ENCODE measurements at regions not wholly inside any gene's neighbourhood (a gene's known extent, or its start where the extent isn't known, plus 50 kb on each side); places are given as distances from the start of the nearest gene placed in this dataset.

GRCh38 chr2:108161298-108161697, 78.5 kb upstream of the SULT1C3 start:
- TF ChIP-seq CHD2 (IDR thresholded peaks at IDR 0.05; ENCODE audit: low read depth, low read length) (no peak), ZKSCAN1 (IDR thresholded peaks at IDR 0.05; ENCODE audit: low read depth, low read length) (no peak), POLR2A (conservative IDR thresholded peaks at IDR 0.05) (no peak), TCF7L2 (IDR thresholded peaks at IDR 0.05; ENCODE audit: low read depth, low read length) (no peak), FIP1L1 (IDR thresholded peaks at IDR 0.05; ENCODE audit: low read depth, low read length, poor library complexity, severe bottlenecking) (no peak), NBN (IDR thresholded peaks at IDR 0.05; ENCODE audit: low read depth) (no peak), NR1H2 (CRISPR knock-in tag; IDR thresholded peaks at IDR 0.05) (no peak), SMAD3 (CRISPR knock-in tag; conservative IDR thresholded peaks at IDR 0.05) (no peak), CBX3 (IDR thresholded peaks at IDR 0.05; ENCODE audit: borderline replicate concordance in 1 of 2, low read length in 2 of 2) (no peak), STAT5A (IDR thresholded peaks at IDR 0.05; ENCODE audit: borderline replicate concordance, low read length) (no peak), BHLHE40 (IDR thresholded peaks at IDR 0.05; ENCODE audit: low read length) (no peak), ATF7 (IDR thresholded peaks at IDR 0.05) (no peak)
- TF ChIP-seq, protein P1, sequence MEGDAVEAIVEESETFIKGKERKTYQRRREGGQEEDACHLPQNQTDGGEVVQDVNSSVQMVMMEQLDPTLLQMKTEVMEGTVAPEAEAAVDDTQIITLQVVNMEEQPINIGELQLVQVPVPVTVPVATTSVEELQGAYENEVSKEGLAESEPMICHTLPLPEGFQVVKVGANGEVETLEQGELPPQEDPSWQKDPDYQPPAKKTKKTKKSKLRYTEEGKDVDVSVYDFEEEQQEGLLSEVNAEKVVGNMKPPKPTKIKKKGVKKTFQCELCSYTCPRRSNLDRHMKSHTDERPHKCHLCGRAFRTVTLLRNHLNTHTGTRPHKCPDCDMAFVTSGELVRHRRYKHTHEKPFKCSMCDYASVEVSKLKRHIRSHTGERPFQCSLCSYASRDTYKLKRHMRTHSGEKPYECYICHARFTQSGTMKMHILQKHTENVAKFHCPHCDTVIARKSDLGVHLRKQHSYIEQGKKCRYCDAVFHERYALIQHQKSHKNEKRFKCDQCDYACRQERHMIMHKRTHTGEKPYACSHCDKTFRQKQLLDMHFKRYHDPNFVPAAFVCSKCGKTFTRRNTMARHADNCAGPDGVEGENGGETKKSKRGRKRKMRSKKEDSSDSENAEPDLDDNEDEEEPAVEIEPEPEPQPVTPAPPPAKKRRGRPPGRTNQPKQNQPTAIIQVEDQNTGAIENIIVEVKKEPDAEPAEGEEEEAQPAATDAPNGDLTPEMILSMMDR (IDR thresholded peaks at IDR 0.05 in 2 of 3, conservative IDR thresholded peaks at IDR 0.05 in 1 of 3; ENCODE audit: insufficient read depth in 2 of 3, low read depth in 1 of 3, low read length in 3 of 3), result no peak
